Liver (tissue), 7 donors: ENCODE measurements at regions not wholly inside any gene's neighbourhood (a gene's known extent, or its start where the extent isn't known, plus 50 kb on each side); places are given as distances from the start of the nearest gene placed in this dataset.
"Not testable (repeated sequence)": the region's sequence is repeated elsewhere in the genome, so short reads cannot be mapped to it uniquely, and the experiment has no call there.

Source experiments
- DNase-seq: peaks from one replicate; pipeline ENCODE4 v3.0.0-alpha.2; 2017; ENCODE audit warnings: low spot score
- H3K27ac ChIP-seq, 2 donors: one replicate each; pipeline ENCODE4 v1.7.0; 2013; ENCODE audit warnings: inconsistent platforms in 2 of 2, low read length in 2 of 2, control low read depth in 1 of 2, low read depth in 1 of 2, mild to moderate bottlenecking in 1 of 2
- H3K27me3 ChIP-seq, 4 donors: one replicate each; pipeline versions ENCODE4 v1.6.1 to v1.7.0; 2013; ENCODE audit warnings: low read length in 3 of 4, inconsistent platforms in 1 of 4, mild to moderate bottlenecking in 1 of 4, moderate library complexity in 1 of 4; ENCODE audit not compliant: control insufficient read depth in 4 of 4, insufficient read depth in 4 of 4
- H3K36me3 ChIP-seq, 4 donors: one replicate each; pipeline versions ENCODE4 v1.6.1 to v1.7.0; 2013; ENCODE audit warnings: low read length in 3 of 4, mild to moderate bottlenecking in 3 of 4, low read depth in 1 of 4, moderate library complexity in 1 of 4; ENCODE audit not compliant: control insufficient read depth in 4 of 4, insufficient read depth in 3 of 4
- H3K4me1 ChIP-seq, 4 donors: one replicate each; pipeline versions ENCODE4 v1.6.1 to v1.7.0; 2013; ENCODE audit warnings: low read length in 3 of 4, mild to moderate bottlenecking in 3 of 4, moderate library complexity in 1 of 4; ENCODE audit not compliant: control insufficient read depth in 4 of 4, insufficient read depth in 4 of 4
- H3K4me3 ChIP-seq, 3 donors: one replicate each; pipeline versions ENCODE4 v1.6.1 to v1.7.0; 2013; ENCODE audit warnings: low read length in 3 of 3, control low read depth in 1 of 3, low read depth in 1 of 3, mild to moderate bottlenecking in 1 of 3
- H3K9ac ChIP-seq, 2 donors: one replicate each; pipeline ENCODE4 v1.7.0; 2013; ENCODE audit warnings: low read length in 2 of 2, mild to moderate bottlenecking in 2 of 2, moderate library complexity in 2 of 2, control low read depth in 1 of 2, low read depth in 1 of 2
- H3K9me3 ChIP-seq, 4 donors: one replicate each; pipeline versions ENCODE4 v1.6.1 to v1.7.0; 2013; ENCODE audit warnings: low read length in 3 of 4; ENCODE audit not compliant: control insufficient read depth in 4 of 4
- ATF3 ChIP-seq: IDR thresholded peaks from 2 replicates; pipeline ENCODE4 v1.6.1; 2016; ENCODE audit warnings: antibody characterized with exemption
- EGR1 ChIP-seq, 2 donors: IDR thresholded peaks; 2 replicates each; pipeline ENCODE4 v1.6.1; 2016 to 2018; ENCODE audit warnings: antibody characterized with exemption in 2 of 2, low read depth in 2 of 2
- FOXA2 ChIP-seq: IDR thresholded peaks from 2 replicates; pipeline ENCODE4 v1.6.1; 2016; ENCODE audit warnings: antibody characterized with exemption
- GABPA ChIP-seq, 2 donors: IDR thresholded peaks in 1 of 2; conservative IDR thresholded peaks in 1 of 2; 2 replicates each; pipeline ENCODE4 v1.6.1; 2016; ENCODE audit warnings: antibody characterized with exemption in 2 of 2, mild to moderate bottlenecking in 1 of 2, moderate library complexity in 1 of 2
- HNF4G ChIP-seq: IDR thresholded peaks from 2 replicates; pipeline ENCODE4 v1.6.1; 2016; ENCODE audit warnings: antibody characterized with exemption
- JUND ChIP-seq, 2 donors: IDR thresholded peaks; 2 replicates each; pipeline ENCODE4 v1.6.1; 2016; ENCODE audit warnings: antibody characterized with exemption in 2 of 2
- MAX ChIP-seq: IDR thresholded peaks from 2 replicates; pipeline ENCODE4 v1.6.1; 2016; ENCODE audit warnings: antibody characterized with exemption
- NR2F2 ChIP-seq: IDR thresholded peaks from 2 replicates; pipeline ENCODE4 v1.6.1; 2016; ENCODE audit warnings: antibody characterized with exemption
- RAD21 ChIP-seq, 2 donors: IDR thresholded peaks; 2 replicates each; pipeline ENCODE4 v1.6.1; 2016; ENCODE audit warnings: antibody characterized with exemption in 2 of 2, mild to moderate bottlenecking in 2 of 2
- REST ChIP-seq: IDR thresholded peaks from 2 replicates; pipeline ENCODE4 v1.6.1; 2016; ENCODE audit warnings: antibody characterized with exemption, mild to moderate bottlenecking
- SP1 ChIP-seq: IDR thresholded peaks from 2 replicates; pipeline ENCODE4 v1.6.1; 2018; ENCODE audit warnings: antibody characterized with exemption, mild to moderate bottlenecking
- TAF1 ChIP-seq: conservative IDR thresholded peaks from 2 replicates; pipeline ENCODE4 v1.6.1; 2016; ENCODE audit warnings: antibody characterized with exemption, mild to moderate bottlenecking
- YY1 ChIP-seq: IDR thresholded peaks from 2 replicates; pipeline ENCODE4 v1.6.1; 2016; ENCODE audit warnings: antibody characterized with exemption, mild to moderate bottlenecking
- ZBTB33 ChIP-seq: IDR thresholded peaks from 2 replicates; pipeline ENCODE4 v1.6.1; 2016; ENCODE audit warnings: antibody characterized with exemption
- WGBS: extraction: QIAGEN DNeasy Blood & Tissue Kit; methylation state at CpG from one replicate; pipeline ENCODE4 v1.1.7; 2013; 5-methylcytosine and 5-hydroxymethylcytosine counted together
- donor health status: healthy.
- donor health status: healthy.
- donor health status: healthy.
- donor health status: healthy.

- no peak overlapping the region for H3K9ac ChIP-seq
- no peak overlapping the region for H3K27ac ChIP-seq
- WGBS, result 87% methylated on average over 11 of the region's 11 CpGs
- H3K36me3 ChIP-seq, result no peaks in the 10 kb centered on the region
- TF ChIP-seq MAX, result no peak
- no peak for TF ChIP-seq JUND (IDR thresholded peaks at IDR 0.05)
- no peak for TF ChIP-seq GABPA (IDR thresholded peaks at IDR 0.05 in 1 of 2, conservative IDR thresholded peaks at IDR 0.05 in 1 of 2)
- TF ChIP-seq ZBTB33, result no peak
- TF ChIP-seq FOXA2, result no peak
- TF ChIP-seq YY1, result no peak
- TF ChIP-seq TAF1, result no peak
- no peak for TF ChIP-seq REST
- no peak for TF ChIP-seq SP1
- TF ChIP-seq RAD21 (IDR thresholded peaks at IDR 0.05), result no peak
- no peak for TF ChIP-seq HNF4G
- no peak for TF ChIP-seq ATF3
- no peak for TF ChIP-seq EGR1 (IDR thresholded peaks at IDR 0.05; ENCODE audit: low read depth in 2 of 2)
- no peak for TF ChIP-seq NR2F2
- peaks cover 0 to 5% (median 0%) of the 10 kb centered on the region in 4 donors for H3K27me3 ChIP-seq
- H3K4me3 ChIP-seq, result no peak overlapping the region
- no peaks in the 10 kb centered on the region for H3K9me3 ChIP-seq
- H3K4me1 ChIP-seq, result no peaks in the 10 kb centered on the region
- DNase-seq, result no peak
These were observed 68.6 kb upstream of the MEDAG start for GRCh38 chr13:30837227-30838159.

GRCh38 chr13:30839636-30840035 is 66.4 kb upstream of the MEDAG start:
- H3K27me3 ChIP-seq, H3K4me1 ChIP-seq, H3K4me3 ChIP-seq, H3K36me3 ChIP-seq, H3K9me3 ChIP-seq, H3K9ac ChIP-seq, H3K27ac ChIP-seq, DNase-seq: not testable (repeated sequence)
- 95% methylated on average over 24 of the region's 30 CpGs for WGBS
